Ascending aorta (tissue), 2 donors: ENCODE measurements at regions not wholly inside any gene's neighbourhood (a gene's known extent, or its start where the extent isn't known, plus 50 kb on each side); places are given as distances from the start of the nearest gene placed in this dataset.

Source experiments
- DNase-seq, 2 donors: peaks; one replicate each; pipeline ENCODE4 v3.0.0-alpha.2; 2019; ENCODE audit warnings: low spot score in 2 of 2
- H3K27ac ChIP-seq, 2 donors: fragments of 200-600 bp; sonication (generic); one replicate each; pipeline ENCODE4 v1.5.1; 2016 to 2017; ENCODE audit warnings: mild to moderate bottlenecking in 1 of 2
- H3K27me3 ChIP-seq: fragments of 200-600 bp; sonication (generic); one replicate; pipeline ENCODE4 v1.5.1; 2017
- H3K36me3 ChIP-seq, 2 donors: fragments of 200-600 bp; sonication (generic); one replicate each; pipeline ENCODE4 v1.5.1; 2016
- H3K4me1 ChIP-seq, 2 donors: fragments of 200-600 bp; sonication (generic); one replicate each; pipeline ENCODE4 v1.5.1; 2016 to 2017; ENCODE audit warnings: mild to moderate bottlenecking in 1 of 2
- H3K4me3 ChIP-seq, 2 donors: fragments of 200-600 bp; sonication (generic); one replicate each; pipeline ENCODE4 v1.5.1; 2016 to 2017; ENCODE audit warnings: mild to moderate bottlenecking in 1 of 2
- H3K9me3 ChIP-seq, 2 donors: fragments of 200-600 bp; sonication (generic); one replicate each; pipeline ENCODE4 v1.5.1; 2016
- CTCF ChIP-seq, 3 experiments: fragments of 200-600 bp in 2 of 3; fragments of 450-650 bp in 1 of 3; sonication (generic) in 2 of 3; IDR thresholded peaks; one replicate each; pipeline ENCODE4 v1.5.1; 2016 to 2019; ENCODE audit warnings: antibody characterized with exemption in 3 of 3, mild to moderate bottlenecking in 1 of 3, moderate library complexity in 1 of 3
- intact Hi-C: fragments of 100-400 bp; cut with DNase I; formaldehyde crosslinking; loops from one replicate; pipeline ENCODE4 v1.15.1; 2023

GRCh38 chr9:103126494-103126893 is 131.4 kb downstream of the CYLC2 start:
- no peaks in the 10 kb centered on the region for H3K36me3 ChIP-seq
- no peak overlapping the region for H3K27ac ChIP-seq
- TF ChIP-seq CTCF (IDR thresholded peaks at IDR 0.05): no peak
- intact Hi-C loops: no loop called here
- H3K27me3 ChIP-seq: no peaks in the 10 kb centered on the region
- peaks cover 18 to 19% of the 10 kb centered on the region in 2 donors for H3K9me3 ChIP-seq
- H3K4me3 ChIP-seq: no peak overlapping the region
- no peak for DNase-seq
- no peaks in the 10 kb centered on the region for H3K4me1 ChIP-seq

GRCh38 chr9:103139891-103140290 is 144.8 kb downstream of the CYLC2 start:
- H3K27me3 ChIP-seq: no peaks in the 10 kb centered on the region
- no peaks in the 10 kb centered on the region for H3K4me1 ChIP-seq
- no peaks in the 10 kb centered on the region for H3K36me3 ChIP-seq
- H3K4me3 ChIP-seq: no peak overlapping the region
- intact Hi-C loops: no loop called here
- no peak overlapping the region for H3K27ac ChIP-seq
- H3K9me3 ChIP-seq: peaks cover 0 to 9% of the 10 kb centered on the region in 2 donors
- no peak for TF ChIP-seq CTCF (IDR thresholded peaks at IDR 0.05)
- no peak for DNase-seq

- no peak overlapping the region for H3K4me3 ChIP-seq
- H3K36me3 ChIP-seq: no peaks in the 10 kb centered on the region
- intact Hi-C loops: no loop called here
- no peaks in the 10 kb centered on the region for H3K27me3 ChIP-seq
- no peaks in the 10 kb centered on the region for H3K4me1 ChIP-seq
- no peak for TF ChIP-seq CTCF (IDR thresholded peaks at IDR 0.05)
- no peak for DNase-seq
- peaks cover 19 to 78% of the 10 kb centered on the region in 2 donors for H3K9me3 ChIP-seq
- H3K27ac ChIP-seq: no peak overlapping the region
These were observed 157.3 kb downstream of the CYLC2 start for GRCh38 chr9:103152473-103152872.

- peaks cover 0 to 34% of the 10 kb centered on the region in 2 donors for H3K9me3 ChIP-seq
- no peak for DNase-seq
- no peak overlapping the region for H3K4me3 ChIP-seq
- no peaks in the 10 kb centered on the region for H3K36me3 ChIP-seq
- H3K27ac ChIP-seq: no peak overlapping the region
- no peaks in the 10 kb centered on the region for H3K4me1 ChIP-seq
- H3K27me3 ChIP-seq: no peaks in the 10 kb centered on the region
- intact Hi-C loops: no loop called here
- TF ChIP-seq CTCF (IDR thresholded peaks at IDR 0.05): no peak
These were observed 172.4 kb downstream of the CYLC2 start for GRCh38 chr9:103167530-103167929.

- Histone ChIP-seq H3K36me3 (no peaks in the 10 kb centered on the region), H3K9me3 (peaks cover 0 to 34% of the 10 kb centered on the region in 2 donors), H3K4me1 (no peaks in the 10 kb centered on the region), H3K4me3 (no peak overlapping the region), H3K27me3 (no peaks in the 10 kb centered on the region), H3K27ac (no peak overlapping the region)
- no peak for DNase-seq
- no peak for TF ChIP-seq CTCF (IDR thresholded peaks at IDR 0.05)
- intact Hi-C loops: no loop called here
These were observed 173.1 kb downstream of the CYLC2 start for GRCh38 chr9:103168254-103168653.

- Histone ChIP-seq H3K36me3 (no peaks in the 10 kb centered on the region), H3K4me1 (no peaks in the 10 kb centered on the region), H3K9me3 (peaks cover 0 to 23% of the 10 kb centered on the region in 2 donors), H3K27me3 (no peaks in the 10 kb centered on the region), H3K4me3 (no peak overlapping the region), H3K27ac (no peak overlapping the region)
- intact Hi-C loops: no loop called here
- no peak for DNase-seq
- no peak for TF ChIP-seq CTCF (IDR thresholded peaks at IDR 0.05)
These were observed 174.7 kb downstream of the CYLC2 start for GRCh38 chr9:103169798-103170197.
